ENCODE measurements at regions not wholly inside any gene's neighbourhood (a gene's known extent, or its start where the extent isn't known, plus 50 kb on each side); places are given as distances from the start of the nearest gene placed in this dataset.

- TF ChIP-seq CTCF (conservative IDR thresholded peaks at IDR 0.05; ENCODE audit: low read depth, low read length) (no peak), EZH2 (IDR thresholded peaks at IDR 0.05; ENCODE audit: borderline replicate concordance, low read depth, low read length, poor library complexity, severe bottlenecking) (no peak)
These were observed 114.9 kb upstream of the RAB11FIP2 start for GRCh38 chr10:118161461-118162246.

Measured in A673 (cell line).